Astrocyte (in vitro differentiated cells and primary cell): ENCODE measurements at regions not wholly inside any gene's neighbourhood (a gene's known extent, or its start where the extent isn't known, plus 50 kb on each side); places are given as distances from the start of the nearest gene placed in this dataset.

Experiments
- DNase-seq: peaks from one replicate; pipeline ENCODE4 v3.0.0-alpha.2; 2010; ENCODE audit warnings: low read depth
- FAIRE-seq: peaks from 2 replicates; lab custom pipeline; 2011; peaks lifted over from hg19 to GRCh38; lab: Jason Lieb, UNC
- H2AFZ ChIP-seq: 2 replicates; pipeline ENCODE4 v1.6.0; 2012; ENCODE audit warnings: low read depth, low read length, inconsistent platforms
- H3K27ac ChIP-seq: 2 replicates; pipeline ENCODE4 v1.5.1; 2011; ENCODE audit warnings: low read depth, low read length, inconsistent platforms
- H3K27me3 ChIP-seq: 2 replicates; pipeline ENCODE4 v1.6.0; 2011; ENCODE audit warnings: low read length, inconsistent platforms; ENCODE audit not compliant: insufficient read depth
- H3K36me3 ChIP-seq: 2 replicates; pipeline ENCODE4 v1.5.1; 2011; ENCODE audit warnings: low read length, inconsistent platforms; ENCODE audit not compliant: insufficient read depth
- H3K4me1 ChIP-seq: 2 replicates; pipeline ENCODE4 v1.5.1; 2011; ENCODE audit warnings: low read length, inconsistent platforms; ENCODE audit not compliant: insufficient read depth
- H3K4me2 ChIP-seq: 2 replicates; pipeline ENCODE4 v1.6.0; 2012; ENCODE audit warnings: low read length, inconsistent platforms
- H3K4me3 ChIP-seq: 2 replicates; pipeline ENCODE4 v1.5.1; 2011; ENCODE audit warnings: low read depth, mild to moderate bottlenecking, low read length, inconsistent platforms; ENCODE audit not compliant: insufficient read depth
- H3K79me2 ChIP-seq: 2 replicates; pipeline ENCODE4 v1.6.0; 2012; ENCODE audit warnings: mild to moderate bottlenecking, low read length, inconsistent platforms; ENCODE audit not compliant: insufficient read depth
- H3K9ac ChIP-seq: 2 replicates; pipeline ENCODE4 v1.6.0; 2012; ENCODE audit warnings: mild to moderate bottlenecking, low read length, inconsistent platforms
- H3K9me3 ChIP-seq: 2 replicates; pipeline ENCODE4 v1.5.1; 2012; ENCODE audit warnings: low read depth, mild to moderate bottlenecking, low read length, inconsistent platforms; ENCODE audit not compliant: insufficient read depth
- H4K20me1 ChIP-seq: 2 replicates; pipeline ENCODE4 v1.6.0; 2012; ENCODE audit warnings: low read length, inconsistent platforms; ENCODE audit not compliant: insufficient read depth
- H3K27ac Mint-ChIP-seq: one replicate; pipeline ENCODE4 v1.8.0; 2021; ENCODE audit warnings: mild to moderate bottlenecking, mixed read lengths; ENCODE audit not compliant: unreplicated experiment
- H3K27me3 Mint-ChIP-seq: one replicate; pipeline ENCODE4 v1.8.0; 2021; ENCODE audit warnings: low read depth, mixed read lengths; ENCODE audit not compliant: unreplicated experiment
- H3K36me3 Mint-ChIP-seq: one replicate; pipeline ENCODE4 v1.8.0; 2021; ENCODE audit warnings: low read depth, mixed read lengths; ENCODE audit not compliant: unreplicated experiment
- H3K4me1 Mint-ChIP-seq: one replicate; pipeline ENCODE4 v1.8.0; 2021; ENCODE audit warnings: low read depth, mixed read lengths; ENCODE audit not compliant: unreplicated experiment
- H3K4me3 Mint-ChIP-seq: one replicate; pipeline ENCODE4 v1.8.0; 2021; ENCODE audit warnings: mild to moderate bottlenecking, moderate library complexity, mixed read lengths; ENCODE audit not compliant: unreplicated experiment
- H3K9me3 Mint-ChIP-seq: one replicate; pipeline ENCODE4 v1.8.0; 2021; ENCODE audit warnings: mild to moderate bottlenecking, mixed read lengths; ENCODE audit not compliant: unreplicated experiment
- EZH2 ChIP-seq: IDR thresholded peaks from 2 replicates; pipeline ENCODE4 v1.6.1; 2012; ENCODE audit warnings: mild to moderate bottlenecking, low read length, inconsistent platforms; ENCODE audit not compliant: insufficient read depth
- TF ChIP-seq, protein P1 (sequence below): IDR thresholded peaks from 2 replicates; pipeline ENCODE4 v1.5.1; 2011; ENCODE audit warnings: low read depth, mild to moderate bottlenecking, inconsistent platforms, low read length, moderate library complexity; ENCODE audit not compliant: insufficient read depth

DNA sequence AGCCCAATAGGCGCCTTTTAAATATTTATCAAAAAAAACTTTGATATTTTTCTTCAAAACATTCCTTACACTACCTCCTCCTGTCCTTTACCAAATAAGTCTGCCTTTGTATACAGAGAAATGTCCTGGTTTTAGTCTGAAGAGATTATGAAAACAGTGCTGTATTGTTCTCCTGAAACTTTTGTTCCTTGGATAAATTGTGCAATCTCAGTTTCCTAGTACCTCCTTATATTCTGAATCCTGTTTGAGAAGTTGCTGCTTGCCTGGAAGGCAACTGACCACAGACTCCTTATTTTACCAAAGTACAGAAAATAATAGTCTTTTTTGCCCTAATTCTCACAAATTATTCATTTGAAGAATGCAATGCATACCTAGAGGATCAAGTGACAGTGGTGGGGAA is 349.5 kb downstream of the EPHA7 start:
- no peaks in the 10 kb centered on the region for H3K27me3 Mint-ChIP-seq
- H3K79me2 ChIP-seq = no peaks in the 10 kb centered on the region
- no peak overlapping the region for H2AFZ ChIP-seq
- H3K4me1 ChIP-seq = no peaks in the 10 kb centered on the region
- no peaks in the 10 kb centered on the region for H3K9me3 ChIP-seq
- no peak overlapping the region for H3K4me2 ChIP-seq
- no peaks in the 10 kb centered on the region for H3K36me3 ChIP-seq
- H3K4me3 ChIP-seq = no peak overlapping the region
- H3K4me1 Mint-ChIP-seq = no peaks in the 10 kb centered on the region
- H3K27ac ChIP-seq = no peak overlapping the region
- FAIRE-seq (no peak), DNase-seq (no peak)
- no peaks in the 10 kb centered on the region for H3K27me3 ChIP-seq
- no peak overlapping the region for H3K9ac ChIP-seq
- no peak overlapping the region for H3K27ac Mint-ChIP-seq
- no peak for TF ChIP-seq EZH2
- TF ChIP-seq, protein P1, sequence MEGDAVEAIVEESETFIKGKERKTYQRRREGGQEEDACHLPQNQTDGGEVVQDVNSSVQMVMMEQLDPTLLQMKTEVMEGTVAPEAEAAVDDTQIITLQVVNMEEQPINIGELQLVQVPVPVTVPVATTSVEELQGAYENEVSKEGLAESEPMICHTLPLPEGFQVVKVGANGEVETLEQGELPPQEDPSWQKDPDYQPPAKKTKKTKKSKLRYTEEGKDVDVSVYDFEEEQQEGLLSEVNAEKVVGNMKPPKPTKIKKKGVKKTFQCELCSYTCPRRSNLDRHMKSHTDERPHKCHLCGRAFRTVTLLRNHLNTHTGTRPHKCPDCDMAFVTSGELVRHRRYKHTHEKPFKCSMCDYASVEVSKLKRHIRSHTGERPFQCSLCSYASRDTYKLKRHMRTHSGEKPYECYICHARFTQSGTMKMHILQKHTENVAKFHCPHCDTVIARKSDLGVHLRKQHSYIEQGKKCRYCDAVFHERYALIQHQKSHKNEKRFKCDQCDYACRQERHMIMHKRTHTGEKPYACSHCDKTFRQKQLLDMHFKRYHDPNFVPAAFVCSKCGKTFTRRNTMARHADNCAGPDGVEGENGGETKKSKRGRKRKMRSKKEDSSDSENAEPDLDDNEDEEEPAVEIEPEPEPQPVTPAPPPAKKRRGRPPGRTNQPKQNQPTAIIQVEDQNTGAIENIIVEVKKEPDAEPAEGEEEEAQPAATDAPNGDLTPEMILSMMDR = no peak
- H3K36me3 Mint-ChIP-seq = no peaks in the 10 kb centered on the region
- no peak overlapping the region for H3K4me3 Mint-ChIP-seq
- peaks cover 4% of the 10 kb centered on the region for H3K9me3 Mint-ChIP-seq
- no peaks in the 10 kb centered on the region for H4K20me1 ChIP-seq

DNA sequence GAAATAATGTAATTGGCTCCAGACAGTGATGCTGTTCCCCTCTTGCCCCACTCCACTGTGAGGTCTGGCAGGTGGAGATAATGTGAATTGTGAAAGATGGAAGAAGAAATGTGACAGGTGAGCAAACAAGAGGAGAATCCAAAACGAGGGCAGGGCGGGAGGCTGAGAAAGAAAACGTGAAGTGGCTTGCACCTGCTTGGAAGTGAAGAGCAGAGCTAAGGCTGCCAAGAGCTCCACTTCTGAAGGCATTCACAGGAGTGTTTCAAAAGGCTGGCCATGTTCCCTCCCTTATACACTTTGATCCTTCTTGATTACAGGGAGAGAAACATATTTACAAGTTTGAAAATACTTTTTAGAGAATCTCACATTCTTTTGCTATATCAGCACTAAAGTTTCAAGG is 359.4 kb downstream of the EPHA7 start:
- no peak overlapping the region for H3K27ac ChIP-seq
- no peaks in the 10 kb centered on the region for H3K79me2 ChIP-seq
- H3K4me2 ChIP-seq = no peak overlapping the region
- H3K4me3 Mint-ChIP-seq = no peak overlapping the region
- no peak for DNase-seq
- H3K9me3 ChIP-seq = no peaks in the 10 kb centered on the region
- no peaks in the 10 kb centered on the region for H3K4me1 Mint-ChIP-seq
- FAIRE-seq = no peak
- TF ChIP-seq EZH2 = no peak
- TF ChIP-seq, protein P1 = no peak
- no peaks in the 10 kb centered on the region for H3K27me3 Mint-ChIP-seq
- no peak overlapping the region for H2AFZ ChIP-seq
- no peaks in the 10 kb centered on the region for H3K4me1 ChIP-seq
- no peak overlapping the region for H3K27ac Mint-ChIP-seq
- H3K4me3 ChIP-seq = no peak overlapping the region
- H4K20me1 ChIP-seq = no peaks in the 10 kb centered on the region
- no peaks in the 10 kb centered on the region for H3K36me3 Mint-ChIP-seq
- no peaks in the 10 kb centered on the region for H3K36me3 ChIP-seq
- H3K9me3 Mint-ChIP-seq = no peaks in the 10 kb centered on the region
- no peak overlapping the region for H3K9ac ChIP-seq
- H3K27me3 ChIP-seq = no peaks in the 10 kb centered on the region

DNA sequence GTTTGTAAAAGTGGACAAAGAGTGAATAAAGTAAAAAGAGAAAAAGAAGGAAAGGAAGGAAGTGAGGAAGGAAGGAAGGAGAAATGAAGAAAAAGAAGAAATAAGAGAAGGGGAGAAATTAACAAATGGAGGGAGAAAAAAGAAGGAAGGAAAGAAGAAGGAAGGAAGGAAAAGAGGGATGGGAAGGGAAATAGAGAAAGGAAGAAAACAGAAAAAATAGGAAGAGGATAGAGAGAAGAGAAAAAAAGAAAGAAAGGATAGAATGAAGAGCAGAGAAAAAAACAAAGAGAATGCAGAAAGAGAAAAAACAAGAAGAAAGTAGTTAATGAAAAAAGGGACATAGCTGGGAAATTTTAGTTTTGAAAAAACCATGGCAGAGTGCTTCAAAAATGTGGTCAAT is 361.8 kb downstream of the EPHA7 start:
- Mint-ChIP-seq H3K27ac (no peak overlapping the region), H3K4me3 (no peak overlapping the region)
- no peak for FAIRE-seq

More for the DNA sequence above, 361.8 kb downstream of the EPHA7 start:
- Mint-ChIP-seq H3K36me3 (no peaks in the 10 kb centered on the region), H3K9me3 (no peaks in the 10 kb centered on the region), H3K27me3 (no peaks in the 10 kb centered on the region), H3K4me1 (no peaks in the 10 kb centered on the region)
- Histone ChIP-seq H3K9me3 (no peaks in the 10 kb centered on the region), H4K20me1 (no peaks in the 10 kb centered on the region), H2AFZ (no peak overlapping the region), H3K4me1 (no peaks in the 10 kb centered on the region), H3K27me3 (no peaks in the 10 kb centered on the region), H3K36me3 (no peaks in the 10 kb centered on the region), H3K4me3 (no peak overlapping the region), H3K79me2 (no peaks in the 10 kb centered on the region), H3K27ac (no peak overlapping the region), H3K4me2 (no peak overlapping the region), H3K9ac (no peak overlapping the region)
- DNase-seq = no peak
- TF ChIP-seq, protein P1 = no peak
- TF ChIP-seq EZH2 = no peak
